ENCODE measurements at regions not wholly inside any gene's neighbourhood (a gene's known extent, or its start where the extent isn't known, plus 50 kb on each side); places are given as distances from the start of the nearest gene placed in this dataset.

GRCh38 chr7:18239212-18239611 lies 211.6 kb upstream of the PRPS1L1 start:
- Histone ChIP-seq H3K27ac (ENCODE audit: low read depth, low read length, severe bottlenecking) (no peak overlapping the region), H3K9me3 (ENCODE audit: control insufficient read depth, low read length) (no peaks in the 10 kb centered on the region), H3K4me1 (ENCODE audit: control insufficient read depth, insufficient read depth, low read length, poor library complexity, severe bottlenecking) (no peaks in the 10 kb centered on the region), H3K36me3 (ENCODE audit: control insufficient read depth, insufficient read depth, low read length) (no peaks in the 10 kb centered on the region), H3K4me3 (ENCODE audit: extremely low read depth, insufficient read depth, low read length, poor library complexity, severe bottlenecking) (no peak overlapping the region)
- WGBS, 2 experiments (ENCODE audit: insufficient coverage in 2 of 2) = 86 to 100% methylated on average over 1 of the region's 3 CpGs

- H3K4me1 ChIP-seq (ENCODE audit: control insufficient read depth, insufficient read depth, low read length, poor library complexity, severe bottlenecking) = no peaks in the 10 kb centered on the region
- H3K4me3 ChIP-seq (ENCODE audit: extremely low read depth, insufficient read depth, low read length, poor library complexity, severe bottlenecking) = no peak overlapping the region
- no peak overlapping the region for H3K27ac ChIP-seq (ENCODE audit: low read depth, low read length, severe bottlenecking)
- no peaks in the 10 kb centered on the region for H3K36me3 ChIP-seq (ENCODE audit: control insufficient read depth, insufficient read depth, low read length)
- no peaks in the 10 kb centered on the region for H3K9me3 ChIP-seq (ENCODE audit: control insufficient read depth, low read length)
- WGBS, 2 experiments (ENCODE audit: insufficient coverage in 2 of 2) = 100% methylated on average over 1 of the region's 3 CpGs
Measured at GRCh38 chr7:18241543-18242231, 214.0 kb upstream of the PRPS1L1 start.

GRCh38 chr7:18243731-18244130 lies 216.1 kb upstream of the PRPS1L1 start:
- no peak overlapping the region for H3K4me3 ChIP-seq (ENCODE audit: extremely low read depth, insufficient read depth, low read length, poor library complexity, severe bottlenecking)
- H3K4me1 ChIP-seq (ENCODE audit: control insufficient read depth, insufficient read depth, low read length, poor library complexity, severe bottlenecking) = no peaks in the 10 kb centered on the region
- peaks cover 4% of the 10 kb centered on the region for H3K9me3 ChIP-seq (ENCODE audit: control insufficient read depth, low read length)
- 95 to 96% methylated on average over 2 to 3 of the region's 3 CpGs for WGBS, 2 experiments (ENCODE audit: insufficient coverage in 2 of 2)
- H3K36me3 ChIP-seq (ENCODE audit: control insufficient read depth, insufficient read depth, low read length) = no peaks in the 10 kb centered on the region
- no peak overlapping the region for H3K27ac ChIP-seq (ENCODE audit: low read depth, low read length, severe bottlenecking)

GRCh38 chr7:18250133-18250532 lies 222.5 kb upstream of the PRPS1L1 start:
- no peak overlapping the region for H3K4me3 ChIP-seq (ENCODE audit: extremely low read depth, insufficient read depth, low read length, poor library complexity, severe bottlenecking)
- peaks cover 22% of the 10 kb centered on the region for H3K9me3 ChIP-seq (ENCODE audit: control insufficient read depth, low read length)
- no peak overlapping the region for H3K27ac ChIP-seq (ENCODE audit: low read depth, low read length, severe bottlenecking)
- H3K4me1 ChIP-seq (ENCODE audit: control insufficient read depth, insufficient read depth, low read length, poor library complexity, severe bottlenecking) = no peaks in the 10 kb centered on the region
- H3K36me3 ChIP-seq (ENCODE audit: control insufficient read depth, insufficient read depth, low read length) = no peaks in the 10 kb centered on the region

- H3K36me3 ChIP-seq (ENCODE audit: control insufficient read depth, insufficient read depth, low read length) = no peaks in the 10 kb centered on the region
- peaks cover 12% of the 10 kb centered on the region for H3K9me3 ChIP-seq (ENCODE audit: control insufficient read depth, low read length)
- WGBS, 2 experiments (ENCODE audit: insufficient coverage in 2 of 2) = 93% methylated on average over 2 of the region's 2 CpGs; no CpG with 5 or more reads in 1 of the 2 experiments
- no peaks in the 10 kb centered on the region for H3K4me1 ChIP-seq (ENCODE audit: control insufficient read depth, insufficient read depth, low read length, poor library complexity, severe bottlenecking)
- no peak overlapping the region for H3K27ac ChIP-seq (ENCODE audit: low read depth, low read length, severe bottlenecking)
- H3K4me3 ChIP-seq (ENCODE audit: extremely low read depth, insufficient read depth, low read length, poor library complexity, severe bottlenecking) = no peak overlapping the region
Measured at GRCh38 chr7:18257711-18258110, 230.1 kb upstream of the PRPS1L1 start.

- H3K4me3 ChIP-seq (ENCODE audit: extremely low read depth, insufficient read depth, low read length, poor library complexity, severe bottlenecking) = no peak overlapping the region
- H3K9me3 ChIP-seq (ENCODE audit: control insufficient read depth, low read length) = peaks cover 12% of the 10 kb centered on the region
- H3K27ac ChIP-seq (ENCODE audit: low read depth, low read length, severe bottlenecking) = no peak overlapping the region
- H3K4me1 ChIP-seq (ENCODE audit: control insufficient read depth, insufficient read depth, low read length, poor library complexity, severe bottlenecking) = no peaks in the 10 kb centered on the region
- H3K36me3 ChIP-seq (ENCODE audit: control insufficient read depth, insufficient read depth, low read length) = no peaks in the 10 kb centered on the region
- no CpG with 5 or more reads among the region's 1 CpG for WGBS, 2 experiments (ENCODE audit: insufficient coverage in 2 of 2)
Measured at GRCh38 chr7:18262058-18262457, 233.5 kb upstream of the HDAC9 start.

GRCh38 chr7:18265611-18266281 lies 229.8 kb upstream of the HDAC9 start:
- no peaks in the 10 kb centered on the region for H3K4me1 ChIP-seq (ENCODE audit: control insufficient read depth, insufficient read depth, low read length, poor library complexity, severe bottlenecking)
- H3K27ac ChIP-seq (ENCODE audit: low read depth, low read length, severe bottlenecking) = no peak overlapping the region
- H3K9me3 ChIP-seq (ENCODE audit: control insufficient read depth, low read length) = peaks cover 12% of the 10 kb centered on the region
- H3K36me3 ChIP-seq (ENCODE audit: control insufficient read depth, insufficient read depth, low read length) = no peaks in the 10 kb centered on the region
- WGBS, 2 experiments (ENCODE audit: insufficient coverage in 2 of 2) = no CpG with 5 or more reads among the region's 4 CpGs
- H3K4me3 ChIP-seq (ENCODE audit: extremely low read depth, insufficient read depth, low read length, poor library complexity, severe bottlenecking) = no peak overlapping the region

GRCh38 chr7:18268571-18268970 lies 227.0 kb upstream of the HDAC9 start:
- Histone ChIP-seq H3K9me3 (ENCODE audit: control insufficient read depth, low read length) (no peaks in the 10 kb centered on the region), H3K36me3 (ENCODE audit: control insufficient read depth, insufficient read depth, low read length) (no peaks in the 10 kb centered on the region), H3K4me1 (ENCODE audit: control insufficient read depth, insufficient read depth, low read length, poor library complexity, severe bottlenecking) (no peaks in the 10 kb centered on the region), H3K27ac (ENCODE audit: low read depth, low read length, severe bottlenecking) (no peak overlapping the region), H3K4me3 (ENCODE audit: extremely low read depth, insufficient read depth, low read length, poor library complexity, severe bottlenecking) (no peak overlapping the region)

- Histone ChIP-seq H3K27ac (ENCODE audit: low read depth, low read length, severe bottlenecking) (no peak overlapping the region), H3K36me3 (ENCODE audit: control insufficient read depth, insufficient read depth, low read length) (no peaks in the 10 kb centered on the region), H3K4me3 (ENCODE audit: extremely low read depth, insufficient read depth, low read length, poor library complexity, severe bottlenecking) (no peak overlapping the region), H3K9me3 (ENCODE audit: control insufficient read depth, low read length) (no peaks in the 10 kb centered on the region), H3K4me1 (ENCODE audit: control insufficient read depth, insufficient read depth, low read length, poor library complexity, severe bottlenecking) (no peaks in the 10 kb centered on the region)
- WGBS, 2 experiments (ENCODE audit: insufficient coverage in 2 of 2) = 67% methylated on average over 1 of the region's 2 CpGs; no CpG with 5 or more reads in 1 of the 2 experiments
Measured at GRCh38 chr7:18276380-18276779, 219.2 kb upstream of the HDAC9 start.

- no CpG with 5 or more reads among the region's 1 CpG for WGBS, 2 experiments (ENCODE audit: insufficient coverage in 2 of 2)
- H3K9me3 ChIP-seq (ENCODE audit: control insufficient read depth, low read length) = no peaks in the 10 kb centered on the region
- H3K4me3 ChIP-seq (ENCODE audit: extremely low read depth, insufficient read depth, low read length, poor library complexity, severe bottlenecking) = no peak overlapping the region
- no peak overlapping the region for H3K27ac ChIP-seq (ENCODE audit: low read depth, low read length, severe bottlenecking)
- H3K36me3 ChIP-seq (ENCODE audit: control insufficient read depth, insufficient read depth, low read length) = no peaks in the 10 kb centered on the region
- no peaks in the 10 kb centered on the region for H3K4me1 ChIP-seq (ENCODE audit: control insufficient read depth, insufficient read depth, low read length, poor library complexity, severe bottlenecking)
Measured at GRCh38 chr7:18278316-18278715, 217.2 kb upstream of the HDAC9 start.

GRCh38 chr7:18283045-18283444 lies 212.5 kb upstream of the HDAC9 start:
- 0% methylated on average over 1 of the region's 1 CpG for WGBS, 2 experiments (ENCODE audit: insufficient coverage in 2 of 2)
- H3K4me3 ChIP-seq (ENCODE audit: extremely low read depth, insufficient read depth, low read length, poor library complexity, severe bottlenecking) = no peak overlapping the region
- H3K4me1 ChIP-seq (ENCODE audit: control insufficient read depth, insufficient read depth, low read length, poor library complexity, severe bottlenecking) = no peaks in the 10 kb centered on the region
- no peaks in the 10 kb centered on the region for H3K36me3 ChIP-seq (ENCODE audit: control insufficient read depth, insufficient read depth, low read length)
- H3K9me3 ChIP-seq (ENCODE audit: control insufficient read depth, low read length) = no peaks in the 10 kb centered on the region
- no peak overlapping the region for H3K27ac ChIP-seq (ENCODE audit: low read depth, low read length, severe bottlenecking)

Measured in mesodermal cell (in vitro differentiated cells).